HuH-7.5 (cell line): ENCODE measurements at regions not wholly inside any gene's neighbourhood (a gene's known extent, or its start where the extent isn't known, plus 50 kb on each side); places are given as distances from the start of the nearest gene placed in this dataset.

Experiments used
- DNase-seq: peaks from one replicate; pipeline ENCODE4 v3.0.0; 2011; ENCODE audit warnings: low spot score

GRCh38 chr1:42034426-42034825 is 115.7 kb upstream of the HIVEP3 start:
- no peak for DNase-seq

- DNase-seq, result no peak
These were observed 114.9 kb upstream of the HIVEP3 start for GRCh38 chr1:42033629-42034028.

- DNase-seq, result no peak
These were observed 99.0 kb upstream of the HIVEP3 start for GRCh38 chr1:42017730-42018129.

- DNase-seq, result no peak
These were observed 98.5 kb upstream of the HIVEP3 start for GRCh38 chr1:42017259-42017658.

GRCh38 chr1:42014823-42015222 is 96.1 kb upstream of the HIVEP3 start:
- no peak for DNase-seq

- DNase-seq, result no peak
These were observed 95.3 kb upstream of the HIVEP3 start for GRCh38 chr1:42013881-42014470.

DNA sequence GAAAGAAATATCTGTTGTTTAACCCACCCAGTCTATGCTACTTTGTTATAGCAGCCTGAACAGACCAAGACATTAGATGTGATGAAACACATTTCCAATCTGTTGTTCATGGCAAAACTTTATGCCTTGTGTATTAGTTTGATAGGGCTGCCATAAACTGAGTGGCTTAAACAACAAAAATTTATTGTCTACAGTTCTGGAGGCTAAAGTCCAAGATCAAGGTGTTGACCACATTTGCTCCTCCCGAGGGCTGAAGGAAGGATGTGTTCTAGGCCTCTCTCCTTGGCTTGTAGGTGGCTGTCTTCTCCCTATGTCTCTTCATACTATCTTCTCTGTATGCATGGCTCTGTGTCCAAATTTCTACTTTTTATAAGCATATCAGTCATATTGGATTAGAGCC is 94.1 kb upstream of the HIVEP3 start:
- no peak for DNase-seq

GRCh38 chr1:42010381-42010780 is 91.7 kb upstream of the HIVEP3 start:
- no peak for DNase-seq

DNA sequence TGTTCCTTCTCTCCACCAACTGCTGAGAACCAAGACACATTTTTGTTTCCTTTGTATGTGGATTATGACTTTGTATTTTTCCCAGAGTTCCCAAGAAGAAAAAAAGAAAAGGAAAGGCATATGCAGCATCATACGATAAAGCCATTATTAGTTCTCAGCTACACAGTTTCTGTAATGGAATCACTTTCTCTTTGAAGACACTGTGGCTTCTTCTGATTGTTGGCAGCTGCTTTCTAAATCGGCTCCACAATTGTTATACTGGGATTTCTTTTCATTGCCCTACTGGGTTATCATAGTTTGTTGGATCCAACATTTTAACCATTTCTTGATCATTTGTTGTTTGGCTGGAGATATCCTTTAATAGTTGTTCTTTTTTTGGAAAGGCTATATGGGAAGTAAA is 89.5 kb upstream of the HIVEP3 start:
- no peak for DNase-seq

- no peak for DNase-seq
These were observed 88.1 kb upstream of the HIVEP3 start for GRCh38 chr1:42006836-42007235.

DNA sequence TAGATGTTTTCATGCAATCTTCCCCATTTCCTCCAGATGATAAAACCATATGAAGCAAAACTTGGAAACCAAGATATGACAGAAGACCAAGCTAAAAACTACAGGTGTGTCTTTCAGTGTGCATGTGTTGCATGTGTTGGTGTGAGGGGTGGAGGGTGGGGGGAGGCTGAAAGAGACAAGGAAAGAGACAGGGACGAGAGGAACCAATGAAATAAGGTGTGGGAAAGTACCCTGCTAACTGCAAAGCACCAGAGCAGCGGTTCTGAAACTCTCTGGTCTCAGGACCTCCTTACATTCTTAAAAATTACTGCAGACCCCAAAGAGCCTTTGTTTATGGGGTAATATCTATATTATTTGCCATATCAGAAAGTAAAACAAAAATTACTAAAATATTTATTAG is 87.4 kb upstream of the HIVEP3 start:
- DNase-seq, result no peak

GRCh38 chr1:42005530-42005929 is 86.8 kb upstream of the HIVEP3 start:
- DNase-seq, result no peak

DNA sequence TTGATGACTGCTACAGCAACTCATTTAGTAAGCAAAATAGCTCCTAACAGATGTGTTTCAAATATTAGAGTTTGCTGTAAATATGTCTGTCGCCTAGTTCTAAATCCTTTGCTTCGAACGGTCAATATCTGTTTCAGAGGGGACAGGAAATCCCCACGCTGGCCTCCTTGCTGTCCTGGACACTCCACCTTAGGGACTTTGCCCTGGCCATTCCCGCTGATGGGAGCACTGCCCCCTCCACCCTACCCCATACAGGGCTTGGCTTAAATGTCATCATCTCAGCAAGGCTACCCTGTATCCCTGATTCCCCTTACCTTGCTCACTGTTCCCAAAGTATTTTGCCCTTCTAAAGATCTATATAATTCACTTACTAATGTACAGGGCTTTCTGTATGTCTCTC is 86.1 kb upstream of the HIVEP3 start:
- no peak for DNase-seq

DNA sequence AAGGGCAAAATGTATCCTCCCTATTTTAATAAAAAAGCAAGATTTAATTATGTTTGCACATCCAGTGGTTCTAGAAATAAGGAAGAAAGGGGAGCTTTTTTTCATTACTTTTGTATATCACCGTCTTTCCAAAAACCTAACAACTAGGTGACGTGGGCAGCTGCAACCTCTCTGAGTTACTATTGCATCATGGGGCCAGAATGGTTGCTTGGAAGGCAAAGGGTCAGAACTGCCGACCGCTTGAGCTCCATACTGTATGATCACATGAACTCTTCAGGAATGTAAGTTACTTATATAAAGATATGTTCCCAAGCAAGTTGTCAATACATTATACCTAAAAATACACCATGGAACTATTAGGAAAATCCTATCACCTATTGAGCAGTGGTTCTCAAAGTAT is 85.6 kb upstream of the HIVEP3 start:
- DNase-seq, result no peak

GRCh38 chr1:42003433-42003832 is 84.7 kb upstream of the HIVEP3 start:
- no peak for DNase-seq

DNA sequence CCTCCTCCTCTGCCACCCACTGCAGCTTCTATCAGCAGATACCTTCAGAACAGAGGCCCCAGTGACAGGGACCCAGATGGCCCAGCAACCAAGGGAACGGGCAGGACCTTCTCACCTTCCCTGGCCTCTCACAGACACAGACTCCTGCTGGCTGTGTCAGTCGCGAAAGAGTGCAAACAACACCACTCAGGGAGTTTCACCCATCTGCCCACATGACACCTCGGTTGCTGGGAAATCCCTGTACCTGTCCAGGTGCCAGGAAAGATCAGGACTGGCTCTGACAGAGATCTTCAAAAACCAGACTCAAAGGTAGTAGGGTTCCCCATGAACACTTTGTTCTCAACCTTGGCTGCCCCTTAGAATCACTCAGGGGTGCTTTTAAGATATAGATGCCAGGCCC is 83.5 kb upstream of the HIVEP3 start:
- DNase-seq, result no peak

- no peak for DNase-seq
These were observed 82.0 kb upstream of the HIVEP3 start for GRCh38 chr1:42000766-42001165.

- DNase-seq, result no peak
These were observed 81.2 kb upstream of the HIVEP3 start for GRCh38 chr1:41999884-42000283.

GRCh38 chr1:41998250-41998649 is 79.5 kb upstream of the HIVEP3 start:
- DNase-seq, result no peak

GRCh38 chr1:41997153-41997552 is 78.4 kb upstream of the HIVEP3 start:
- DNase-seq, result no peak

DNA sequence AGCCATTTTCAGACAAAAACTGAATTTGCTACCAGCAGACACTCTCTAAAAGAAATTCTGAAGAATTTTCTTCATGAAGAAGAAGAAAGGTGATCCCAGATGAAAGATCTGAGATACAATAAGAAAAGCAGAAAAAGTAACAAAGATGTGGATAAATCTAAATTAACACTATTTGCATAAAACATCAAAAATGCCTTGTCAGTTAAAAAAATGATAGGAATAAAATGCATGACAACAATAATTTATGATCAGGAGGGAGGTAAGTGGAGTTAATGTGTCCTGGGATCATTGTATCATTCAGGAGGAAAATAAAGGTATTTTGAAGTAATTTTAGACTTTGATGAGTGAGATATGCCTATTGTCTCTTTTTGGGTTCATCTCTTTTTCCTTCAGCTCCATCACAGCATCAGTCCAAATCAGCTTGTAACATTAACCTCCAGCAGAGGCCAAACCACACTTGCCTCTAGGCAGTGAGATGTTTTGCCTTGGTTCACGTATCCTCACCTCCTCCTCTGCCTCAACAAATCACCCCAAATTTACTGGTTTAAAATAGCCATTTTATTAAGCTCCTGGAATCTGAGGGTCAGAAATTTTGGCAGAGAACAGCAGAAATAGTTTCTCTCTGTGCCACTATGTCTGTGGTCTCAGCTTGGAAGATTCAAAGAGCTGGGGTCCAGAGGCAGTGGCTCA is 76.9 kb upstream of the HIVEP3 start:
- DNase-seq, result no peak

DNA sequence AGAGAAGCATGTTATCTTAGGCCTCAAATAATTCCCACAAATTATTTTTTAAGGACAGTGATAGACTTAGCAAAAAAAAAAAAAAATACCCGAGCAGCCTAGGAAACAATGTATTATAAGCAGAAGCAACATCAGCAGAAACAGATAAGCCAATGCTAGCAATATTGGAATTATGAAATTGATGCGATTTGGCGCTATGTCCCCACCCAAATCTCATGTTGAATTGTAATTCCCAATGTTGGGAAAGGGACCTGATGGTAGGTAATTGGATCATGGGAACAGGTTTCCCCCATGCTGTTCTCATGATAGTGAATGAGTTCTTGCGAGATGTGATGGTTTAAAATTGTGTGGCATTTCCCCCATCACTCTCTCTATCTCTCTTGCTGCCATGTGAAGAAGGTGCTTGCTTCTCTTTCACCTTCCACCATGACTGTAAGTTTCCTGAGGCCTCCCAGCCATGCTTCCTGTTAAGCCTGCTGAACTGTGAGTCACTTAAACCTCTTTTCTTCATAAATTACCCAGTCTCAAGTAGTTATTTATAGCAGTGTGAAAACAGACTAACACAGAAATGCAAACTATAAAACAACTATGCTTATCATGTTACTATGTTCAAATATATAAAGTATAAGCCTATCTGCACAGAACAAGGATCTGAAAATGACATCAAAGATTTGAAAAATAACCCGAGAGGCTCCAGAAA is 75.6 kb upstream of the HIVEP3 start:
- no peak for DNase-seq

- no peak for DNase-seq
These were observed 64.7 kb upstream of the HIVEP3 start for GRCh38 chr1:41983451-41983850.

- no peak for DNase-seq
These were observed 63.1 kb upstream of the HIVEP3 start for GRCh38 chr1:41981796-41982195.
